ENCODE measurements at regions not wholly inside any gene's neighbourhood (a gene's known extent, or its start where the extent isn't known, plus 50 kb on each side); places are given as distances from the start of the nearest gene placed in this dataset.

- Histone ChIP-seq H3K9ac (ENCODE audit: insufficient read depth, low read length, poor library complexity, severe bottlenecking) (no peak overlapping the region), H3K4me2 (replicated peaks; ENCODE audit: extremely low read depth, low read length, poor library complexity, severe bottlenecking) (no peak overlapping the region), H2AFZ (ENCODE audit: insufficient read depth, low read depth, low read length, poor library complexity, severe bottlenecking) (no peak overlapping the region), H3K4me3 (replicated peaks in 1 of 3; ENCODE audit: low read depth in 2 of 3, low read length in 3 of 3) (no peak overlapping the region), H3K79me2 (ENCODE audit: insufficient read depth, low read length) (no peaks in the 10 kb centered on the region), H3K36me3 (replicated peaks in 1 of 2; ENCODE audit: control insufficient read depth in 1 of 2, insufficient read depth in 2 of 2, low read length in 2 of 2) (no peaks in the 10 kb centered on the region), H3K9me3 (replicated peaks in 1 of 2; ENCODE audit: control insufficient read depth in 1 of 2, insufficient read depth in 1 of 2, low read length in 2 of 2) (peaks cover 0 to 6% of the 10 kb centered on the region in 2 donors), H3K4me1 (ENCODE audit: control insufficient read depth in 1 of 2, insufficient read depth in 2 of 2, low read length in 2 of 2) (peaks cover 0 to 2% of the 10 kb centered on the region in 2 donors), H4K20me1 (ENCODE audit: insufficient read depth, low read length) (no peaks in the 10 kb centered on the region), H3K27me3 (ENCODE audit: control insufficient read depth in 2 of 2, insufficient read depth in 2 of 2, low read length in 2 of 2) (no peaks in the 10 kb centered on the region), H3K27ac (ENCODE audit: low read depth in 1 of 2, low read length in 2 of 2) (no peak overlapping the region)
- Mint-ChIP-seq H3K4me1 (peaks cover 39% of the 10 kb centered on the region), H3K36me3 (no peaks in the 10 kb centered on the region), H3K27ac (no peak overlapping the region), H3K9me3 (peaks cover 0 to 7% (median 1%) of the 10 kb centered on the region in 7 donors), H3K4me3 (no peak overlapping the region), H3K27me3 (ENCODE audit: low read depth in 3 of 3) (peaks cover 0 to 8% (median 6%) of the 10 kb centered on the region in 3 donors)
- no peak for DNase-seq
- intact Hi-C loops (cut with micrococcal nuclease): no loop called here
- TF ChIP-seq CTCF (IDR thresholded peaks at IDR 0.05): no peak
- WGBS (ENCODE audit: insufficient coverage): 85% methylated on average over 4 of the region's 4 CpGs
These were observed 232.6 kb downstream of the SOD2 start for GRCh38 chr6:159460476-159460875.

- H3K9me3 ChIP-seq (replicated peaks in 1 of 2; ENCODE audit: control insufficient read depth in 1 of 2, insufficient read depth in 1 of 2, low read length in 2 of 2): peaks cover 0 to 7% of the 10 kb centered on the region in 2 donors
- Mint-ChIP-seq H3K4me3 (no peak overlapping the region), H3K4me1 (peaks cover 19% of the 10 kb centered on the region), H3K36me3 (no peaks in the 10 kb centered on the region), H3K27ac (no peak overlapping the region), H3K27me3 (ENCODE audit: low read depth in 3 of 3) (peaks cover 4 to 12% (median 6%) of the 10 kb centered on the region in 3 donors), H3K9me3 (peaks cover 0 to 8% (median 5%) of the 10 kb centered on the region in 7 donors)
- intact Hi-C loops (cut with micrococcal nuclease): no loop called here
- H3K27ac ChIP-seq (ENCODE audit: low read depth in 1 of 2, low read length in 2 of 2): no peak overlapping the region
- H3K4me2 ChIP-seq (replicated peaks; ENCODE audit: extremely low read depth, low read length, poor library complexity, severe bottlenecking): no peak overlapping the region
- DNase-seq: no peak
- H3K9ac ChIP-seq (ENCODE audit: insufficient read depth, low read length, poor library complexity, severe bottlenecking): no peak overlapping the region
- no peaks in the 10 kb centered on the region for H3K36me3 ChIP-seq (replicated peaks in 1 of 2; ENCODE audit: control insufficient read depth in 1 of 2, insufficient read depth in 2 of 2, low read length in 2 of 2)
- no peak overlapping the region for H2AFZ ChIP-seq (ENCODE audit: insufficient read depth, low read depth, low read length, poor library complexity, severe bottlenecking)
- no peaks in the 10 kb centered on the region for H3K79me2 ChIP-seq (ENCODE audit: insufficient read depth, low read length)
- no CpG with 5 or more reads among the region's 2 CpGs for WGBS (ENCODE audit: insufficient coverage)
- TF ChIP-seq CTCF (IDR thresholded peaks at IDR 0.05): no peak
- no peaks in the 10 kb centered on the region for H4K20me1 ChIP-seq (ENCODE audit: insufficient read depth, low read length)
- H3K27me3 ChIP-seq (ENCODE audit: control insufficient read depth in 2 of 2, insufficient read depth in 2 of 2, low read length in 2 of 2): no peaks in the 10 kb centered on the region
- no peaks in the 10 kb centered on the region for H3K4me1 ChIP-seq (ENCODE audit: control insufficient read depth in 1 of 2, insufficient read depth in 2 of 2, low read length in 2 of 2)
- H3K4me3 ChIP-seq (replicated peaks in 1 of 3; ENCODE audit: low read depth in 2 of 3, low read length in 3 of 3): no peak overlapping the region
These were observed 236.7 kb downstream of the SOD2 start for GRCh38 chr6:159456349-159456748.

Data from CD14-positive monocyte (primary cell).